ENCODE measurements at regions not wholly inside any gene's neighbourhood (a gene's known extent, or its start where the extent isn't known, plus 50 kb on each side); places are given as distances from the start of the nearest gene placed in this dataset.
A peak's percentile ranks its signal among the peaks of the same experiment; 100 is the strongest.
"Not testable (repeated sequence)": the region's sequence is repeated elsewhere in the genome, so short reads cannot be mapped to it uniquely, and the experiment has no call there.

- WGBS (ENCODE audit: insufficient coverage), result 90% methylated on average over 2 of the region's 2 CpGs
- Mint-ChIP-seq H3K4me1 (peaks cover 0 to 6% of the 10 kb centered on the region in 2 donors), H3K9me3 (no peaks in the 10 kb centered on the region), H3K27ac (no peak overlapping the region), H3K36me3 (no peaks in the 10 kb centered on the region), H3K4me3 (no peak overlapping the region), H3K27me3 (ENCODE audit: low read depth in 2 of 2) (peaks cover 0 to 3% of the 10 kb centered on the region in 2 donors)
- Histone ChIP-seq H3K4me1 (ENCODE audit: control insufficient read depth, insufficient read depth, low read length) (no peaks in the 10 kb centered on the region), H3K27ac (ENCODE audit: low read length) (no peak overlapping the region), H3K9me3 (ENCODE audit: control insufficient read depth, insufficient read depth, low read length) (no peaks in the 10 kb centered on the region), H3K36me3 (ENCODE audit: control insufficient read depth, insufficient read depth, low read length) (no peaks in the 10 kb centered on the region), H3K4me3 (ENCODE audit: low read length) (no peak overlapping the region), H3K27me3 (ENCODE audit: control insufficient read depth, insufficient read depth, low read length) (no peaks in the 10 kb centered on the region)
- no peak for ATAC-seq
- TF ChIP-seq, protein P1, sequence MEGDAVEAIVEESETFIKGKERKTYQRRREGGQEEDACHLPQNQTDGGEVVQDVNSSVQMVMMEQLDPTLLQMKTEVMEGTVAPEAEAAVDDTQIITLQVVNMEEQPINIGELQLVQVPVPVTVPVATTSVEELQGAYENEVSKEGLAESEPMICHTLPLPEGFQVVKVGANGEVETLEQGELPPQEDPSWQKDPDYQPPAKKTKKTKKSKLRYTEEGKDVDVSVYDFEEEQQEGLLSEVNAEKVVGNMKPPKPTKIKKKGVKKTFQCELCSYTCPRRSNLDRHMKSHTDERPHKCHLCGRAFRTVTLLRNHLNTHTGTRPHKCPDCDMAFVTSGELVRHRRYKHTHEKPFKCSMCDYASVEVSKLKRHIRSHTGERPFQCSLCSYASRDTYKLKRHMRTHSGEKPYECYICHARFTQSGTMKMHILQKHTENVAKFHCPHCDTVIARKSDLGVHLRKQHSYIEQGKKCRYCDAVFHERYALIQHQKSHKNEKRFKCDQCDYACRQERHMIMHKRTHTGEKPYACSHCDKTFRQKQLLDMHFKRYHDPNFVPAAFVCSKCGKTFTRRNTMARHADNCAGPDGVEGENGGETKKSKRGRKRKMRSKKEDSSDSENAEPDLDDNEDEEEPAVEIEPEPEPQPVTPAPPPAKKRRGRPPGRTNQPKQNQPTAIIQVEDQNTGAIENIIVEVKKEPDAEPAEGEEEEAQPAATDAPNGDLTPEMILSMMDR (IDR thresholded peaks at IDR 0.05), result no peak
- intact Hi-C loops (cut with micrococcal nuclease), result no loop called here
- DNase-seq, result no peak
Measured at GRCh38 chr6:14894105-14894504, 351.8 kb upstream of the JARID2 start.

GRCh38 chr6:14896475-14896874 lies 349.4 kb upstream of the JARID2 start:
- Mint-ChIP-seq H3K27ac (no peak overlapping the region), H3K4me1 (peaks cover 0 to 6% of the 10 kb centered on the region in 2 donors), H3K9me3 (peaks cover 0 to 2% of the 10 kb centered on the region in 2 donors), H3K36me3 (no peaks in the 10 kb centered on the region), H3K27me3 (ENCODE audit: low read depth in 2 of 2) (peaks cover 0 to 3% of the 10 kb centered on the region in 2 donors), H3K4me3 (no peak overlapping the region)
- Histone ChIP-seq H3K36me3 (ENCODE audit: control insufficient read depth, insufficient read depth, low read length) (no peaks in the 10 kb centered on the region), H3K4me3 (ENCODE audit: low read length) (no peak overlapping the region), H3K27ac (ENCODE audit: low read length) (no peak overlapping the region), H3K27me3 (ENCODE audit: control insufficient read depth, insufficient read depth, low read length) (no peaks in the 10 kb centered on the region), H3K9me3 (ENCODE audit: control insufficient read depth, insufficient read depth, low read length) (no peaks in the 10 kb centered on the region), H3K4me1 (ENCODE audit: control insufficient read depth, insufficient read depth, low read length) (no peaks in the 10 kb centered on the region)
- ATAC-seq (no peak), DNase-seq (no peak)
- intact Hi-C loops (cut with micrococcal nuclease), result no loop called here
- 70% methylated on average over 4 of the region's 4 CpGs for WGBS (ENCODE audit: insufficient coverage)
- TF ChIP-seq, protein P1 (IDR thresholded peaks at IDR 0.05), result no peak

- intact Hi-C loops (cut with micrococcal nuclease), result no loop called here
- Histone ChIP-seq H3K27ac (ENCODE audit: low read length) (no peak overlapping the region), H3K4me1 (ENCODE audit: control insufficient read depth, insufficient read depth, low read length) (no peaks in the 10 kb centered on the region), H3K4me3 (ENCODE audit: low read length) (no peak overlapping the region), H3K9me3 (ENCODE audit: control insufficient read depth, insufficient read depth, low read length) (no peaks in the 10 kb centered on the region), H3K36me3 (ENCODE audit: control insufficient read depth, insufficient read depth, low read length) (no peaks in the 10 kb centered on the region), H3K27me3 (ENCODE audit: control insufficient read depth, insufficient read depth, low read length) (no peaks in the 10 kb centered on the region)
- 46% methylated on average over 5 of the region's 5 CpGs for WGBS (ENCODE audit: insufficient coverage)
- no peak for ATAC-seq
- Mint-ChIP-seq H3K9me3 (peaks cover 0 to 2% of the 10 kb centered on the region in 2 donors), H3K36me3 (no peaks in the 10 kb centered on the region), H3K4me1 (peaks cover 0 to 6% of the 10 kb centered on the region in 2 donors), H3K4me3 (no peak overlapping the region), H3K27ac (peak overlapping the region in 1 of 2 donors; percentile 17), H3K27me3 (ENCODE audit: low read depth in 2 of 2) (peaks cover 0 to 3% of the 10 kb centered on the region in 2 donors)
- no peak for DNase-seq
- TF ChIP-seq, protein P1 (IDR thresholded peaks at IDR 0.05), result no peak
Measured at GRCh38 chr6:14897831-14898230, 348.0 kb upstream of the JARID2 start.

DNA sequence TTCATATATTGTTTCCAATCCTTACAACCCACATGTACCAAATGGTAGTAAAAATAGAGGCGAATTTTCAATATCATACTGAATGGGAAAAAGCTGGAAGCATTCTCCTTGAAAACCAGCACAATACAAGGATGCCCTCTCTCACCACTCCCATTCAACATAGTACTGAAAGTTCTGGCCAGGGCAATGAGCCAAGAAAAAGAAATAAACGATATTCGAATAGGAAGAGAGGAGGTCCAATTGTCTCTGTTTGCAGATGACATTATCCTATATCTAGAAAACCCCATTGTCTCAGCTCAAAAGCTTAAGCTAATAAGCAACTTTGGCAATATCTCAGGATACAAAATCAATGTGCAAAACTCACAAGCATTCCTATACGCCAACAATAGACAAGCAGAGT lies 346.4 kb upstream of the JARID2 start:
- H3K36me3 ChIP-seq (ENCODE audit: control insufficient read depth, insufficient read depth, low read length); H3K27me3 ChIP-seq (ENCODE audit: control insufficient read depth, insufficient read depth, low read length); H3K4me3 Mint-ChIP-seq; H3K27ac Mint-ChIP-seq; intact Hi-C loops (cut with micrococcal nuclease); H3K9me3 ChIP-seq (ENCODE audit: control insufficient read depth, insufficient read depth, low read length); H3K4me3 ChIP-seq (ENCODE audit: low read length); H3K36me3 Mint-ChIP-seq; DNase-seq; H3K9me3 Mint-ChIP-seq; H3K27ac ChIP-seq (ENCODE audit: low read length); ATAC-seq; H3K27me3 Mint-ChIP-seq (ENCODE audit: low read depth in 2 of 2); H3K4me1 ChIP-seq (ENCODE audit: control insufficient read depth, insufficient read depth, low read length): not testable (repeated sequence)
- H3K4me1 Mint-ChIP-seq, result peaks cover 10 to 15% of the 10 kb centered on the region in 2 donors
- WGBS (ENCODE audit: insufficient coverage), result 93% methylated on average over 2 of the region's 4 CpGs
